ENCODE measurements at regions not wholly inside any gene's neighbourhood (a gene's known extent, or its start where the extent isn't known, plus 50 kb on each side); places are given as distances from the start of the nearest gene placed in this dataset.

DNA sequence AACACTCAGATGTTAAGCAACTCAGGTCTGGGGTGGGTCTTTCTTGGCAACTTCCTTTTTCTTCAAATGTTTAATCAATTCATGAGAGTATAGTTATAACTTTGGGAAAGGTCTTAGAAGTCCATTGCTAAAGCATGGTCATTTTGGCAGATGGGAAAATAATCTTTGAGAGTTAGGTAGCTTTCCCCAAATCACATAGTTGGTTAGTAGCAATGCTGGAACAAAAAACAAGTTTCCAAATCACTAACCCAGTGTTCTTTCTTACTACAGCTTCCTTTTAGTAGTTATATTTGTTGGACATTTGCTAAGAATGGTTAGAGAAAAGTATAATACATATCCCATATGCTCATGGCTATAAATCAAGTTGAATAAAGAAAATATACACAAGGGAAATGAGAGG lies 185.2 kb upstream of the SLC14A2 start:
- no peak for DNase-seq (ENCODE audit: low read depth in 2 of 2)

DNA sequence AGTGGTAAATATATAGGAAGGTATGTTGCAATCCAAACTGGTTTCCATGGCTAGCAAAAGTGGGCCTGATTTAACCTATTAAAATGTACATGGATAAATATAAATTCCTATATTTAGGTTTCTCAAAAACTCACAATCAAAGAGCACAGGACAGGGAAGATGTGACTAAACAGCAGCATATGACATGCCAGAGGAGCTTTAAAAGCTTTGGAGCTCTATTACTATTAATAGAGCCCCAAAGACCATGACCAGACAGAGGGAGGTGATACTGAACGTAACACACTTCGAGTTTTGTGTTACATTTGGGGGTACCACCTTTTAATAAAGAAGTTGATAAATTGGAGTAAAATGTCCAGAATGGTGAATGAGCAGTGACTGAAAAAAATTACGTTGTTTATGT lies 179.5 kb upstream of the SLC14A2 start:
- no peak for DNase-seq (ENCODE audit: low read depth in 2 of 2)

DNA sequence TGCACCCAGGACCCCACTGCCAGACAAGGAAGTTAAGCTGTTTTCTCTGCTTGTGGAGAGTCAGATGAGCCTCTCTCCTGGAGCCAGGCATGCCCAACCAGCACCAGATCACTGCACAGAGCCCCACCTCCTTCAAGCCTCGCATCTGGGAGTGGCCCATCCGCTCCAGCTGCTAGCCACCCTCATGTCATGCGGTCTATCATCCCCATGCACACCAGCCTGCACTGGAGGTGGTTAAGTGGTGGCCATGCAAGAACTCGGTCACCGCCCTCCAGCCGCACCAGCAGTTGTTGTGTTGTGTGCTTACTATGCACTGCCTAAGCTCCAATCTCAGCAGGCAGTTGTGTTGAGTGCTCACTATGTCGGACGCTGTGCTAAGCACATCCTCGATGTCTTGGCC lies 177.9 kb upstream of the SLC14A2 start:
- no peak for DNase-seq (ENCODE audit: low read depth in 2 of 2)

DNA sequence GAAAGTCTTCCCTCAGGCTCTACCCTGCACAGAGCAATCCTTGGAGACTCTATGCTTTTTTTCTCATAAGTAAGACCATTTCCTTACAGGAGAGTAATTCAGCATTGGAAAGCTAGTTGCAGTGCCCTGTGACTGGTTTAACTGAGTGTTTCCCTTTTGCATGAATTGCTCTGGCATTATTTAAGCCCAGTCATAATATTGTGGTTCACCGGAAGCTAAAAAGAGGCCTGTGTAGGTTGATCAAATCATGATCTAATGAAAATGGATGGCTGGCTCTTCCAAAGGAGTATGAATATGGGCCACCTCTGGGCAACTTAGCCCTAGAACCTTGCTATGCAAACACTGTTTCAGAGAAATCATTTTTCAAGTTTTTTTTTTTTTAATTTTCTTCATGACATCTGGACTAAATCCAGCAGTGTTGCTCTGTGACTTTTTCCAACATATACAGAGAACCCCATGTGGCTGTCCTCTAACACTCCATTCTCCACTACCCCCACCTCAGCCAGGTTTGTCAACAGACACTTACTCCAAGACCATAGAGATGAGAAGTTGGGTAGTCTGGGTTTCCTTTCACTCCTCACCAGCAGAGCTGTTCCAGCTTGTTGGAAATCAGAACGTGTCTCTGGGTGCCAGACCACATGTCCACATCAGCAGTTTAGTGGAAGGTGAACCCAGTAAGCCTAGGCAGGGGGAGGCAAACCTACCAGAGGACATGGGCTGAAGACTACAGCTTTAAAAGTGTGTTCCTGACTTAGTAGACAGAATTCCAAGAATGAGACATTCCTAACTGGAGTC lies 175.2 kb upstream of the SLC14A2 start:
- no peak for DNase-seq (ENCODE audit: low read depth in 2 of 2)

DNA sequence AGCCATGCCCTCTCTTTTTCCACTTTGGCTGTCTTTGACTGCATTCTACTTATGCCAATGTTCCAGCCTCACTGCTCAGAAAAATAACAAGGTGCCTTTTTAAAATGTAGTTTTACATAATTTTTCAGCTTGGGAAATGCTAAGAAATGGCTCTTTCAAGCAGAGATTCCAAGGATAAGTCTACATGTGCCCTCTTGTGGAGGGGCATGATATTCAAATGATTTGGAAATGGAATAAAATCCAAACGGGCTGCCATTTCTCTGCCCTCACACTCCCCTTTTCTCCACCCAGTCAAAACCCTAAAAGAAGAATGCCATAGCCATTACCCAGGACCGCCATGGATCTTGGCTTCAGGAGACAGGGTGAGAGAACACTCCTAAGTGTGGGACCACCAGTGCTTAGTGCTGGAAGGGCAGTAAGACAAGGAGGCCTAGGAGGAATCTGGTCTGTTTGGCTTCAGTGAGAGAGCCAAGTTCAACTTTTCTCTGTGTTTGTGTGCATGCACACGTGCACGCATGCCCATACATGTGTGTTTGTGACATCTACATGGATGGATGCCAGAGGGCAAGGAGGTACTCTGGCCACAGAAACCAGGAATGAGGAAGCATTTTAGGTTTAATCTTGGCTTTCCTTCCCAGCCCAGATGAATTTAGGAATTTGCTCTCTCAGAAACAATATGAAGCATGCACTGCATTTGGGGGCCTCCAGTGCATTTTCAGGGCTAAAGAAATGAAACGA lies 174.0 kb upstream of the SLC14A2 start:
- no peak for DNase-seq (ENCODE audit: low read depth in 2 of 2)

DNA sequence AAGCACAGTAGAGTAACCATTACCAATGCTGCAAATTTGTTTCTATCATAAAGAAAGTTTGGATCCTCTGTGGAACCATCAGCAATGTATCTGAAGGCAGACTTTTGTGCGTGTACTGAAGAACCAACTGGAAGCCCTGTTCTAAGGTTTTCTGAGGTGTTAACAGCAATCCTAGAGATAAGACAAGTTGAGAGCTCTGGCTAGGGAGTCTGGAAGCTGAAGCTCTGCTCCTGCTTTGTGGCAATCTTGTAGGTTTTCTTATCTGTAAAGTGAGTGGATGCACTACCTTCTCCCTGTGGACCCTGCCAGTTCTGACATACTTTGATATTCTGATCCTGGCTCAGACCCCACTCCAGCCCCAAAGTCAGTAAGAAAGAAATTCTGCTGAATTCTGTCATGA lies 171.2 kb upstream of the SLC14A2 start:
- no peak for DNase-seq (ENCODE audit: low read depth in 2 of 2)

DNA sequence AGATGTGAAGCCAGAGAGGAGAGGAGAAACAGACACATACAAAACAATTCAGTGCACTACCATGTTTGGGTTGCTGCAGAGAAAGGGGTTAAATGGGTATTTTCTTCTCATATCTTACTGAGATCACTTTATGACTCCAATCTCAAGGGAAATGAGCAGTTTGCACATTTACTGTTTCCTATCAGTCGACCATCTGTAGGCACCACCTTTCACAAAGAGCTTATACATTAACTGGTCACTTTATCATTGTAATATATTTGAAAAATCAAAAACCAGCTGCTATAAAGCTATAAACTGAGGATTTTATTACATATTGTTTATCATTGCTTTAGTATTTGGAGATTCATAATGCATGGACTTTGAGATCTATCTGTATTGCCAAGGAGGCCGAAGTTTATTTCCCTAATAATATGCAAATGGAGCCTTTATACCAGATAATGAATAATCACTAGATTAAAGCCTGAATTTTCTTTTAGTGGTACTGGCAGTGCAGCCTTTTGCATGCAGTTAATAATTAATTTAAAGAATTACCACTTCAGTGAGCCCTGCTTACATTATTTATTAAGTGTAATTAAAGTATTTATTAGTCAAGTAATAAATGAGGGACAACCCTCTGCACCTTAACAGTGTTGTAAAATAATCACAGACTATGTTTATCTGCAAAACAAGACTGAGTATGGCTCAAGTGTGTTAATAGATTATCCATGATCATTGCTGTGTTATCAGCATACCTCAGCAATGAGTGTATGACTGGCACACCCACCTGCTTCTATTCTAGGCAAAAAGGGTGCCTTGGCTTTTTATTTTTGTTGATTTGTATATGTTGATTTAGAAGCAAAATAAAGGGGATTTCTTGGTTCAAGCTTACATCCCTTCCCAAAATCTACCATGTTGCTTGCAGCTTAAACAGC lies 167.7 kb upstream of the SLC14A2 start:
- no peak for DNase-seq (ENCODE audit: low read depth in 2 of 2)

DNA sequence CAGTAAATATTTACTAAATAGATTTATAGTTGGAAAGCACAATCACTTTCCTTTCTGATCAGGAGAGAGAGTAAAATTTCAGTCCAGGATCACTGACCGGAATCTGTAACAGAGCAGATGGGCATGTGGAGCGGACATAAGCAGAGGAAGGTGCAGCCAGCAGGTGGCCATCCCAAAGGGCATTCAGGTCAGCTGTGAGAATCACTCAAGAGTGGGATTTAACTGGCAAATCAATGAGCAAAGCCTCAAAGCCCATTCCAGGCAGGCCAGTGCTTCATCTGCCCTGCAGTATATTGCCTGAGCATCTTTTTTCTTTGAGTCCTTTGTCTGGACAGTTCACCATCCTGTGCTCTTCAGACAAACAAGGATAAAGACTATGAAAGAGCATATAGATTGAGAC lies 166.4 kb upstream of the SLC14A2 start:
- no peak for DNase-seq (ENCODE audit: low read depth in 2 of 2)

DNA sequence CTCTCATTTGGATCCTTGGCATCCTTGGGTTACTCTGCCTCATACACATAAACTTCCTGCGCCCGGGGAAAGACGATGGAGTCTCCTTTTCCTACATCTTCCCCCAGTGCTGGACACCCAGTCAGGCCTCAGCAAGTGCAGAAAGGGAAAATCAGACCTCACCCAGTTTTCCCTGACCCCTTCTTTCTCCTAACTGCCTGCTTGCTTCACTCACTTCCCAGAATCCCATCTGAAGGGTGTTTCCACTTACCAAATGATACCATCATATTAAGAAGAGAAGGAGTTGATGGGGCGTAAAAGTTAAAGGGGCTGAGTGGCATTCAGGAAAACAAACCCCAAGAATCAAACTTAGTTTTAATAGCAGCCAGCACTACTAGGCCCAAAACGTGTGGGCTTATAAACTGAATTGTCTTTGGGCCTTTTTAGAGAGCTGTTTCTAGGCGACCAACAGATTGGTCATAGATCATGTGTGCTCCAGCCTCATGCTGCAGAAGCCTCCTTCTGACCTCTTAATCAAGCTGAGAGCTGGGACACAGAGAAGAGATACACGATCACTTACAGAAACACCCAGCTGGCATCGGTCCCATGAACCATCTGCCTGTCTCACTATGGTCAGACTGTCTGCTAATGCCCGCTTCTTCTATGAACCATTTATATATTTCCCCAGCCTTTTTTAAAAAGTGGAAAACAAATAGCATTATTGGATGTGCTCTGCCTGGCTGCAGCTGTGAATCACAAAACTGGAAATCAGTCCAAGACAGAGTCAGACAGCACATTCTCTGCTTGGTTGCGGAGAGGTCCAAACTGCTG lies 165.7 kb upstream of the SLC14A2 start:
- DNase-seq (ENCODE audit: low read depth in 2 of 2): no peak

DNA sequence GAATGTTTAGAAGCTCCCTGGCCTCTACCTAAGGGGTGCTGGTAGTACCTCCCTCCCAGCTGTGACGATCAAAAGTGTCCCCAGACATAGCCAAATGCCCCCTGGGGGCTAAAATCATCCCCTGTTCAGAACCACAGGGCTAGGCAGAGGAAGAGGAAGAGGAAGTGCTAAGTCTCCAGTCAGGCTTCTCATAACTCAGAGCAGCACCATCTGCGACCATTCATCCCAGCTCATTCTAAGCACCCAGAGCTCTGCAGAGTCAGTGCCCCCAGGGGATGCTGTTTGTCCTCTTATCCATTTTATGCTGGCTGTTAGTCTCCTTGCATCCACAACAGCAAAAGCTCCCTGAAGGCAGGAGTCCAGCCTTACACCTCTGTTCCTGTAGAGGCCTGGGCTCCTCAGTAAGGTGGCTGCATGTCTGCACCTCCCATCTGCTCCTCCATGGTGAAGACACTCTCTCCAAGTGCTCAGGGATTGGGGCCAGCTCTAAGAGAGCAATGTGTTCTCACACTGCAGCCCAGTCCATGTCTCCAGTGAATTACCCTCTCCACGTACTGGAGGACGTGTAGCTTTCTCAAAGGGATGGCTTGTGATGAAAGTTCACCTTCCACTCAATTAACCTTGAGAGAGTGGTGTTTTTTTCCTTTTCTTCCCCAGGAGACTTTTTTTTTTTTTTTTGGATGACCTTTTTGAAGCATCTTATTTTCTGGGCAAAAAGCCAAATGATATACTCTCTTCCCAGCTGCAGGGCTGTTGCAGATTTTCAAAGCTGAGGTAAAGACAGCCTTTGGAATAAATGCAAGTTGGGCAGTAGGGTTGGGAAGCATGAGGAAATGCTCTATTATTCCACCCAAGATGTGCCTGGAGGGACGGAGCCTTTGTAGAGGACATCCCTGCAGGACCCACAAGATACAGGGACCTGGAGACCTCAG lies 158.9 kb upstream of the SLC14A2 start:
- DNase-seq (ENCODE audit: low read depth in 2 of 2): no peak

DNA sequence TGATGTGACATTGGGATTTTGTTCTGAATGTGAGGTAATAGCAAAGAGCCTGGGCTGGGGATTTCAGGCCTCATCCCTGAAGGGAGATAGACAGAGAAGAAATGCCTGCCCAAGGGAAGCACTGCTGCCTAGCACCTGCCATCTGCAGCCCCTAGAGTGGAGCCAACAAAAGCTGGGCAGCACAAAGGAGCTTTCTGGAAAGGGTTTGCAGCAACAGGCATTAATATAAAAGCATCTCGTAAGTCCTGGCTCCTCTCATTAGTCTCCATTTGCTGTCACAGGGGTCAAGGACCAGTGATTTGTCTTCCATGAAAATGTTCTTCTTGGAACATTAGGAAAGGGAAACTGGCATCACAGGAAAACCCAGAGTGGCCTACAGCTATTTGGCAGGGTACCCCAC lies 157.2 kb upstream of the SLC14A2 start:
- DNase-seq (ENCODE audit: low read depth in 2 of 2): no peak

DNA sequence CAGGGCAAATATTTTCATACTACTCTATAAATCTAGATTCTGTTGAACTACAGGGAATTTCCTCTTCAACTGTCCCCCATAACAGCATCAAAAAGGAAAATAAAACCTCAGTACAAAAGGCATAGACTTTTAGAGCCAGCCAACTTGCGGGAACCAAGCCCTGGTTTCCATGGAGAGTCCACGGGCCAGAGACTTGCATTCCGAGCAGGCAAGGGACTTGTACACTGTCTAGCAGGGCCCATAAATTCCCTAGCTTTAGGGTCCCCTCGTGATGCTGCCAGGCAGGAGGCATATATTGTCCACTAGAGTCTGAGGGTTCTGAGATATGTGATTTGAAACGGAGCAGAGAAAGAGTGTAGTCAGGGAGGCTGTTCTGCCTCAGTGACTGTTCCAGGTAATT lies 153.1 kb upstream of the SLC14A2 start:
- DNase-seq (ENCODE audit: low read depth in 2 of 2): no peak

DNA sequence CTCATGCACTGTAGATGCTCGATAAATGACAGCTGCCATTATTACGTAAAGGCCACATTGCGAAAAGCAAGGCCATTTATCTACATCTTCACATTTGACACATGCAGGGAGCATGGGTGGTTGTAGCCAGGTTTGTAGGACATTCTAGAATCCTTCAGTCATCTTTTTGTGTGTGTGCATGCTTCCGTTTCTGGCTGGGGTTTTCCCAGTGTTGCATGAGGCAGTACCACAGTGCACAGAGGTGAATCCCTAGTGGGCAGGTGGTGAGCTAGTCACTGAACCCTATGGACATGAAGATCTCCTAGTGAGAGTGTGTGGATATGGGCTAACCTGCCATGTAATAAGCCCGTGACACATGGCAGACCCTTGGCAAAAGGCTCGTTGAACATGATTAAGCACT lies 151.8 kb upstream of the SLC14A2 start:
- DNase-seq (ENCODE audit: low read depth in 2 of 2): no peak

DNA sequence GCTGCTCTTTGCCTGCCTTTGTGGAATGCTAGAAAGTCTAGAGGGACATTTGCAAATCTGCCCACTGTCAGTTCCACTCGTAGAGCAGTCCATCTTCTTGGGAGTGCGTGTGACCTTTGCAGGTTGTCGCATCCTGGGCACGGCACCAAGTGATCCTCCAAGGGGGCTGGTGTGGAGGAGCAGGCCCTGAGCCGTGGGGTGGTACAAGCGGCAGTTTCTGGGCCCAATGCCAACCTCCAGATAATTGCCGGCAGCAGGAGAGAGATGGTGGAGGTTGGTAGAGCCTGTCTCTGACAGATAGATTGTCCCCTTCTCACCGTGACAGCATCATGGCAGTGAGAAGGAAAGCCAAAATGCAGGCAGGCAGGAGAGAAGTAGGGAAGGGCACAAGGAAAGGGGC lies 150.7 kb upstream of the SLC14A2 start:
- no peak for DNase-seq (ENCODE audit: low read depth in 2 of 2)

DNA sequence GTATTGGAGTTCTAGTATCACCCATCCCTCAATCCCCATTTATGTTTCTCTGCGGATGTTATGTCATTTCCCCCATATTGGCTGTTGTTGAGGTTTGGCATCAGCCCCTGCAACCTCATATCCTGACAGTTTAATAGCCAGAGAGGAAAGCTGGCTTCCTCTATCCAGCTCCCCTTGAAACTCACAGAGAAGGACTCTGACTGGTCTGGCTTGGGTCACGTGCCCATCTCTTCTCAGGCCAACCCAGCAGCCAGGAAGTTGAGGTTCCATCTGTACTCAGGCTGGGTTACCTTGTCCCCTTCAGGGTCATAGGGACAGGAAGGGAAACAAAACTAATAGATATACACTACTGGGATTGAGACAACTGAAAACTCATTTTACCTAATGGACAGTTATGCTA lies 148.0 kb upstream of the SLC14A2 start:
- no peak for DNase-seq (ENCODE audit: low read depth in 2 of 2)

DNA sequence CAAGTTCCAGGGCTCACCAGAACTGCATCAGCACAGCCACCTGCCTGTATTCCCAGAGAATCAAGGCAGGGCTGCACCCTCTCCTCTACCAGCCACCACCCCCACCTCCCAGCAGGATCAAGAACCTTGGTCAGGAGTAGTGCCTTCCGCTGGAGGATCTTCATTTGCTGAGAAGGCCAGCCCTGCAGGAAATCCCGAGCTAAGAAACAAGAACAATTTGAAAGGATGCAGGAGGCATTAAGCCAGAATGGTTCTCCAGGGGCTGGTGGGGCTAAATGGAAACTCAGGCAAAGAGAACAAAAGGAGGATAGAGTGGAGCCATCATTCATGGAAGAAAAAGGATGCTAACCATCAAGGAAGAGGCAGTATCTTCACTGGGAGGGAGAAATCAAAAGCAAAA lies 147.3 kb upstream of the SLC14A2 start:
- DNase-seq (ENCODE audit: low read depth in 2 of 2): no peak

DNA sequence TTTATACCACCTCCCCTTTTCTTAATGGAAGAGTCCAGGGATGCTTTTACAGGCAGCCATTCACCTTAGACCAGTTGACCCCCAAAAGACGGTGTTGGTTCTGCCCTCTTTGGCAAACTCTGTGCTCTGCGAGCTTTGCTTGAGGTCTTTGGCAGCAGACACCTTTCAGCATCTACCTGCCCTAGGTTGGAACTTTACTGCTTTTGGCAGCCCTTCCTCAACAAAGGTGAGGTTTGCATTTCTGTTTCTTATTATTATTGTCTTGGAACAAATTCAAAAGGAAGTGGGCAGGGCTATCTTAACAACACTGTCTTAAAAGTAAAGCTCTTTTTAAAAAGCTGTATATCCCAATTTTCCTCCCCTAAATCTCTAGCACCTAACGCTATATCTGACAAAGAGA lies 136.4 kb upstream of the SLC14A2 start:
- DNase-seq (ENCODE audit: low read depth in 2 of 2): no peak

DNA sequence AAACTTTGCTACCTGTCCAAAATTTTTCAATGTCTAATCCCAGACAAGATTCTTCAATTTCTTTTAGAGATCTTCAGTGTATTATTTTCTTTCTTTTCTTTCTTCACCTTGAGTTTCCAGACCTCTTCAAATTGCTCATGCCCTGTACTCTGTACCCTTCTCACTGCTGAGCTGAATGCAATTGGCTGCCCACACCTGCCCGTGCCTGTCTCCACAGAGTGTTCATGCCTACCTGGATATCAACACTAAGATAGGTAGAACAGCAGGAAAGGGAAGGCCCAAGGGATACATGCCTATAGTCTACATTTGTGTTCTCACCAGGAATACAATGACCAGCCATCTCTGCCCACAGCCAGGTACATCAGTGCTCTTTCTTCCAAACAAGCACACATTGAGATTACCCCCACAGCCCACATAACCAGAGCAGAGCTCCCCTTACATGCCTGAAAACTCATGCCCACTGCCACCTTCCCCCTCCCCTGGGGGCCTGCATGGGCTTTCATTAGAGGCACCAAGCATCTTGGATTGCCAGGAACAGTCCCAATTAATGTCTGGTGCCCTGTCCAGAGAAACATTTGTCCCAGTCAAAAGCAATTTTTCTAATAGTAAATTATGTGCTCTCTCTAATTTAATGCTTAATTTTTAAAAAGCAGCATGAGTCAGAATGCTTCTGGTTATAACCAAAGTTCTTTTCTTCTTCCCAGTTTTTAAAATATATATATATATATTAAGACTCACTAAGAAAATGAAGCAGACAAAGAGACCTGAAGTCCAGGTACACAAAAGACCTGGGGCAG lies 134.9 kb upstream of the SLC14A2 start:
- no peak for DNase-seq (ENCODE audit: low read depth in 2 of 2)

DNA sequence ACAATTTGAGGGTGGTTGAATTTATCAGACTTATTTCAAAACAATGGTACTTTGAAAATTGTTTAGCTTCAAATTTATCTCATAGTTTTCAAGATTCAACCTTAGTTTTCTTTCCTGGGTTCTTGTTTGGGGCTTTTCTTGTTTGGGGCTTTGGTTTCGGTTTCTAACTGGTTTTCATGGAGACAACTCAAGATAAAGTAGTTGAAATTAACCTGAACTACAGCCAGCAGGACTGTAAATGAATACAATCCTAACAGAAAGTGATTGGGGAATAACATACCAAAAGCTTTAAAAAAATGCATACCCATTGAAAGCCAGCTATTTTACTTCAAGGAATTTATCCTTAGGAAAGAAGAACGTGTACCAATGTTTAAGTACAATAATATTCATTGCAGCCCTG lies 133.5 kb upstream of the SLC14A2 start:
- no peak for DNase-seq (ENCODE audit: low read depth in 2 of 2)

DNA sequence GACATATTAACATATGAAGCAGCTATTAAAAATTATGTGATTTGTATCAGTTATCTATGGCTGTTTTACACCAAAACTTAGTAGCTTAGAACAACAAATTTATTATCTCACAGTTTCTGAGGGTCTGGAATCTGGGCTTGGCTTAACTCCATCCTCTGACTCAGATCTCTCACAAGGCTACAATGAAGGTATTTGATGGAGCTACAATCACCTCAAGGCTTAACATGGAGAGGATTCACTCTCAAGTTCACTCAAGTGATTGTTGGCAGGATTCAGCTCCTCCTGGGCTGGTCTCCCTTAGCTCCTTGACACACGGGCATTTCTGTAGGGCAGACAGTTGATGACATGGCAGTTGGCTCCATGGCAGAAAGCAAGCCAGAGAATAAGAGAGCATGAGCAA lies 133.0 kb upstream of the SLC14A2 start:
- no peak for DNase-seq (ENCODE audit: low read depth in 2 of 2)

All from stimulated activated CD8-positive, alpha-beta memory T cell treated with anti-CD3 and anti-CD28 coated beads, Interleukin-2, amount 100 ng/mL, for 48 hours (primary cell).